SH-SY5Y (cell line): ENCODE measurements at regions not wholly inside any gene's neighbourhood (a gene's known extent, or its start where the extent isn't known, plus 50 kb on each side); places are given as distances from the start of the nearest gene placed in this dataset.

Experiments used
- GATA2 ChIP-seq: IDR thresholded peaks from 2 replicates; pipeline ENCODE4 v1.6.1; 2011; ENCODE audit warnings: mild to moderate bottlenecking, low read depth, low read length
- GATA3 ChIP-seq: IDR thresholded peaks from 2 replicates; pipeline ENCODE4 v1.6.1; 2011; ENCODE audit warnings: low read depth, mild to moderate bottlenecking, low read length, moderate library complexity

GRCh38 chr4:56156141-56156540 lies 207.4 kb downstream of the CEP135 start:
- TF ChIP-seq GATA3, result no peak
- no peak for TF ChIP-seq GATA2

GRCh38 chr4:56155432-56155831 lies 206.7 kb downstream of the CEP135 start:
- TF ChIP-seq GATA3 (no peak), GATA2 (no peak)

DNA sequence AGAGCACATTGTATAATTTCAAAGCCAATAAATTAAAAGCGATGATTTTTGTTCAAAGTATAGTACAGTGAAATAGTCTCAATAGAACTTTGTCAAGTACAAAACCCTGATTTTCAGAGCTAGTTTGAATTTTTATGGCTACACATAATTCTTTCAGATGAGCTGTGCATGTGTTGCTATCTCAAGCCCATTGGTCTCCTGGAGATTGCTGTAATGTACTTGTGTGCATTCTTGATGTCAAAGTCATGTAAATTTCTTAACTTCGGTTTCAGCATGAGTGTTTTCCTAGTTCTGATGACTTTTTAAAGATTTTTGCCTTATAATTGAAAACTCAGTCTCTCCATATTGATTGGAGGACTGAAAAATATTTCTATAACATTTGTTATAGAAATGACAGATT lies 200.8 kb downstream of the CEP135 start:
- TF ChIP-seq GATA2, result no peak
- TF ChIP-seq GATA3, result no peak

- no peak for TF ChIP-seq GATA3
- no peak for TF ChIP-seq GATA2
These were observed 199.7 kb downstream of the CEP135 start for GRCh38 chr4:56148428-56148827.

- peak; percentile 48; the same call in 1 of the 2 replicates for TF ChIP-seq GATA2
- peak; percentile 39; the same call in 1 of the 2 replicates for TF ChIP-seq GATA3
These were observed 198.6 kb downstream of the CEP135 start for GRCh38 chr4:56147371-56147770.

GRCh38 chr4:56146956-56147355 lies 198.2 kb downstream of the CEP135 start:
- TF ChIP-seq GATA3 (no peak), GATA2 (no peak)

GRCh38 chr4:56142088-56142487 lies 193.3 kb downstream of the CEP135 start:
- TF ChIP-seq GATA2 (0 out of 2 replicates have a peak, but pooled peaks have one; percentile 17), GATA3 (peak; percentile 52)

DNA sequence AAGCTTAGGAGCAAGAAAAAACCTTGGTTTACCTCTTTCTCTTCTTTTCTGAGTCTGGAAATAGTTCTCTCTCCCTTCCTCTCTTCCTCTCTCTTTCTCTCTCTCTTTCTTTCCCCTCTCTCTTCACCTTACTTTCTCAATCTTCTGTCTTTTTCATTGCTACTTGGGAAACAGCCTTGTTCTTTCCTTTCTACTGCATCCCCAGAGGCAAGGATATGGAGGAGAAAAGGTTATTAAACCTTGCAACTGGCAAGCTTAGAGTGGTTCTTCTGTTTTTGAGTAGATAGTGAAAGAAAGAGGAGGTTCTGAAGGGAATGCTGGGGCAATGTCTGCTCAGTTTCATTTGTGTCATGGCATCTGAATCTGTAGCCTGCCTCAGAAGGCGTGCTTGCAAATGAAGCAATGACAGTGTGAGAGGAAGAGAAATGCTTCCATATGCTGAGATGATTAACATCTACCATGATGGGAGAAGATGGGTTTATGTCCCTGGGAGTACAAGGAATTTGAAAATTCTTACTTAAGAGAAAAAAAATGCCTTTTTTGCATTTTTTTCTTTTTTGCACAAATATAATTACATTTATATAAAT lies 190.6 kb downstream of the CEP135 start:
- TF ChIP-seq GATA2, result 0 out of 2 replicates have a peak, but pooled peaks have one; percentile 27
- no peak for TF ChIP-seq GATA3

- TF ChIP-seq GATA2, result no peak
These were observed 185.5 kb downstream of the CEP135 start for GRCh38 chr4:56134266-56134665.

GRCh38 chr4:56132835-56133234 lies 184.1 kb downstream of the CEP135 start:
- TF ChIP-seq GATA2 (no peak), GATA3 (no peak)

- TF ChIP-seq GATA3 (no peak), GATA2 (no peak)
These were observed 181.9 kb downstream of the CEP135 start for GRCh38 chr4:56130606-56131155.

- TF ChIP-seq GATA3 (no peak), GATA2 (no peak)
These were observed 180.7 kb downstream of the CEP135 start for GRCh38 chr4:56129431-56129861.

DNA sequence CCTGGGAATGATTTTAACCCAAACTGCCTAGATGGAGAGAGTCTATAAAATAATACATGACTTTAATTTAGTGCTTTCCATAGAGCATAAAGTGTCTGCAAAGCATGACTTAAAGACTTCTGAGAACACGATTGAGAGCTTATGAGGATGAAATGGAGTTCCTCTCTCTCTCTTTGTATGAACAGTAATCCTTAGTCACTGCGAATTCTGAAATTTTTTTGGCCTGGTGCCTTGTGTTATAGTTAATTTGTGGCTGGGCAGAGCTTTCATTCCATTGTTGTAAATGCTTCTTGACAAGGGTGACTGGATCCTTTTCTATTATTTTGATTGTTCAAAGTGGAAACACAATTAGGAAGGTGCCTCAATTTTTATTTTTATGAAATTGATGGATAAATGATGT lies 179.5 kb downstream of the CEP135 start:
- TF ChIP-seq GATA2 (no peak), GATA3 (no peak)

DNA sequence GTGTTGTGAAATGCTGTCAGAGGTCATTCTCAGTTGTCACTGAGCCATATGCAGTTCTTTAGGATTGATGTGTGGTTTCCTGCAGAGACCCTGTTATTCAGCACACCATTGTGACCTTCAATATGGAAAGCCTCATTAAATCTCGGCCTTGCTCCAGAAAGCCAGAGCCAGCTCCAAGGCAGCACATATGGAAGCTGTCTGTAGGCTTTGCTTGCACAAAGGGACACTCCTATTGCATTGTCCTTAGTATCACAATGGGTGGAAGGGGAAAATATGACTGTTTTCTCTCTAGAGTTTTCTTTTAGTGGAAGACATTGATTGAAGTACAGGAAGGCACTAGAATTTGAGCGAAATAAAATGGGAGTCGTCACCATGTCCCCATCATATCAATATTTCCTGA lies 179.0 kb downstream of the CEP135 start:
- no peak for TF ChIP-seq GATA2
- no peak for TF ChIP-seq GATA3

- no peak for TF ChIP-seq GATA2
- no peak for TF ChIP-seq GATA3
These were observed 174.8 kb downstream of the CEP135 start for GRCh38 chr4:56123547-56123946.
